Neural progenitor cell (in vitro differentiated cells): ENCODE measurements at regions not wholly inside any gene's neighbourhood (a gene's known extent, or its start where the extent isn't known, plus 50 kb on each side); places are given as distances from the start of the nearest gene placed in this dataset.

Experiments used
- DNase-seq: peaks from one replicate; pipeline ENCODE4 v3.0.0-alpha.2; 2016; ENCODE audit warnings: low spot score
- H2AFZ ChIP-seq: fragments of 200-600 bp; sonication (generic); replicated peaks from 2 replicates; pipeline ENCODE4 v1.6.1; 2016; ENCODE audit warnings: antibody characterized with exemption
- H3F3A ChIP-seq: fragments of 200-600 bp; sonication (generic); 2 replicates; pipeline ENCODE4 v1.6.1; 2016; ENCODE audit warnings: antibody characterized with exemption, low read depth
- H3K27ac ChIP-seq: fragments of 200-600 bp; sonication (generic); 2 replicates; pipeline ENCODE4 v1.5.1; 2016; ENCODE audit warnings: mild to moderate bottlenecking
- H3K27me3 ChIP-seq: fragments of 200-600 bp; sonication (generic); 2 replicates; pipeline ENCODE4 v1.6.1; 2016; ENCODE audit warnings: mild to moderate bottlenecking, moderate library complexity
- H3K36me3 ChIP-seq: fragments of 200-600 bp; sonication (generic); 2 replicates; pipeline ENCODE4 v1.5.1; 2016
- H3K4me1 ChIP-seq: fragments of 200-600 bp; sonication (generic); 2 replicates; pipeline ENCODE4 v1.6.1; 2016; ENCODE audit warnings: mixed run types
- H3K4me2 ChIP-seq: fragments of 200-600 bp; sonication (generic); 2 replicates; pipeline ENCODE4 v1.6.1; 2016
- H3K4me3 ChIP-seq: fragments of 200-600 bp; sonication (generic); 2 replicates; pipeline ENCODE4 v1.5.1; 2016
- H3K79me2 ChIP-seq: fragments of 200-600 bp; sonication (generic); 2 replicates; pipeline ENCODE4 v1.6.1; 2016; ENCODE audit warnings: low read depth
- H3K9ac ChIP-seq: fragments of 200-600 bp; sonication (generic); 2 replicates; pipeline ENCODE4 v1.6.1; 2016
- H3K9me3 ChIP-seq: fragments of 200-600 bp; sonication (generic); 2 replicates; pipeline ENCODE4 v1.5.1; 2016; ENCODE audit warnings: low read depth
- H4K20me1 ChIP-seq: fragments of 200-600 bp; sonication (generic); 2 replicates; pipeline ENCODE4 v1.6.1; 2016; ENCODE audit warnings: low read depth
- H3K27ac Mint-ChIP-seq: 3 replicates; pipeline ENCODE4 v1.8.0; 2021; ENCODE audit warnings: mixed read lengths
- H3K27me3 Mint-ChIP-seq: 2 replicates; pipeline ENCODE4 v1.8.0; 2022; ENCODE audit warnings: low read depth, mild to moderate bottlenecking, inconsistent platforms, moderate library complexity, mixed read lengths; ENCODE audit not compliant: insufficient read depth
- H3K36me3 Mint-ChIP-seq: 3 replicates; pipeline ENCODE4 v1.8.0; 2021; ENCODE audit warnings: mixed read lengths
- H3K4me1 Mint-ChIP-seq: 3 replicates; pipeline ENCODE4 v1.8.0; 2021; ENCODE audit warnings: mixed read lengths
- H3K4me3 Mint-ChIP-seq: 3 replicates; pipeline ENCODE4 v1.8.0; 2021; ENCODE audit warnings: mild to moderate bottlenecking, moderate library complexity, mixed read lengths
- H3K9me3 Mint-ChIP-seq: 3 replicates; pipeline ENCODE4 v1.8.0; 2020; ENCODE audit warnings: mixed read lengths
- CTCF ChIP-seq: fragments of 200-600 bp; sonication (generic); IDR thresholded peaks from 2 replicates; pipeline ENCODE4 v1.5.1; 2017; ENCODE audit warnings: antibody characterized with exemption, mild to moderate bottlenecking
- EZH2 ChIP-seq: fragments of 200-600 bp; sonication (generic); IDR thresholded peaks from 2 replicates; pipeline ENCODE4 v1.6.1; 2017; ENCODE audit warnings: antibody characterized with exemption, mild to moderate bottlenecking, moderate library complexity
- EZH2phosphoT487 ChIP-seq: fragments of 200-600 bp; sonication (generic); IDR thresholded peaks from 2 replicates; pipeline ENCODE4 v1.6.1; 2017; ENCODE audit warnings: antibody characterized with exemption

GRCh38 chr14:27256805-27257204 is 659.0 kb upstream of the NOVA1 start:
- Histone ChIP-seq H3K27me3 (no peaks in the 10 kb centered on the region), H3K27ac (no peak overlapping the region), H3K36me3 (no peaks in the 10 kb centered on the region), H3K9ac (no peak overlapping the region), H3K4me1 (no peaks in the 10 kb centered on the region), H2AFZ (no peak overlapping the region), H3F3A (no peaks in the 10 kb centered on the region), H3K79me2 (no peaks in the 10 kb centered on the region), H3K4me2 (no peak overlapping the region), H3K4me3 (no peak overlapping the region), H4K20me1 (no peaks in the 10 kb centered on the region), H3K9me3 (peaks cover 7% of the 10 kb centered on the region)
- H3K36me3 Mint-ChIP-seq: no peaks in the 10 kb centered on the region
- no peak overlapping the region for H3K4me3 Mint-ChIP-seq
- no peak for DNase-seq
- H3K27ac Mint-ChIP-seq: no peak overlapping the region
- no peaks in the 10 kb centered on the region for H3K9me3 Mint-ChIP-seq
- TF ChIP-seq EZH2phosphoT487 (no peak), EZH2 (no peak), CTCF (no peak)
- no peaks in the 10 kb centered on the region for H3K4me1 Mint-ChIP-seq
- no peaks in the 10 kb centered on the region for H3K27me3 Mint-ChIP-seq

GRCh38 chr14:27267876-27268275 is 670.0 kb upstream of the NOVA1 start:
- Histone ChIP-seq H3K9me3 (no peaks in the 10 kb centered on the region), H3K27me3 (no peaks in the 10 kb centered on the region), H4K20me1 (no peaks in the 10 kb centered on the region), H2AFZ (no peak overlapping the region), H3K4me2 (no peak overlapping the region), H3K9ac (no peak overlapping the region), H3K36me3 (no peaks in the 10 kb centered on the region), H3K4me3 (no peak overlapping the region), H3F3A (no peaks in the 10 kb centered on the region), H3K79me2 (no peaks in the 10 kb centered on the region), H3K27ac (no peak overlapping the region), H3K4me1 (no peaks in the 10 kb centered on the region)
- Mint-ChIP-seq H3K36me3 (no peaks in the 10 kb centered on the region), H3K27ac (no peak overlapping the region), H3K4me3 (no peak overlapping the region), H3K27me3 (no peaks in the 10 kb centered on the region), H3K9me3 (no peaks in the 10 kb centered on the region), H3K4me1 (no peaks in the 10 kb centered on the region)
- no peak for DNase-seq
- TF ChIP-seq EZH2: no peak
- no peak for TF ChIP-seq CTCF
- no peak for TF ChIP-seq EZH2phosphoT487

- no peaks in the 10 kb centered on the region for H3K36me3 Mint-ChIP-seq
- H3K27me3 Mint-ChIP-seq: no peaks in the 10 kb centered on the region
- no peak overlapping the region for H3K27ac Mint-ChIP-seq
- H3F3A ChIP-seq: no peaks in the 10 kb centered on the region
- no peaks in the 10 kb centered on the region for H3K9me3 Mint-ChIP-seq
- H3K36me3 ChIP-seq: no peaks in the 10 kb centered on the region
- no peak for DNase-seq
- no peak overlapping the region for H3K27ac ChIP-seq
- H3K4me3 Mint-ChIP-seq: no peak overlapping the region
- no peaks in the 10 kb centered on the region for H3K79me2 ChIP-seq
- no peak overlapping the region for H3K4me2 ChIP-seq
- H2AFZ ChIP-seq: no peak overlapping the region
- H3K9me3 ChIP-seq: no peaks in the 10 kb centered on the region
- H3K27me3 ChIP-seq: no peaks in the 10 kb centered on the region
- TF ChIP-seq EZH2phosphoT487 (no peak), EZH2 (no peak), CTCF (no peak)
- H3K4me1 Mint-ChIP-seq: no peaks in the 10 kb centered on the region
- no peak overlapping the region for H3K9ac ChIP-seq
- H3K4me3 ChIP-seq: no peak overlapping the region
- no peaks in the 10 kb centered on the region for H3K4me1 ChIP-seq
- H4K20me1 ChIP-seq: no peaks in the 10 kb centered on the region
These were observed 672.9 kb upstream of the NOVA1 start for GRCh38 chr14:27270716-27271115.

GRCh38 chr14:27278341-27278740 is 680.5 kb upstream of the NOVA1 start:
- H3K27ac ChIP-seq: no peak overlapping the region
- H3K9me3 ChIP-seq: no peaks in the 10 kb centered on the region
- Mint-ChIP-seq H3K27ac (no peak overlapping the region), H3K9me3 (no peaks in the 10 kb centered on the region), H3K4me1 (no peaks in the 10 kb centered on the region), H3K27me3 (peaks cover 2% of the 10 kb centered on the region), H3K4me3 (no peak overlapping the region), H3K36me3 (no peaks in the 10 kb centered on the region)
- DNase-seq: no peak
- no peak overlapping the region for H2AFZ ChIP-seq
- no peaks in the 10 kb centered on the region for H3K27me3 ChIP-seq
- H3K4me1 ChIP-seq: no peaks in the 10 kb centered on the region
- H3K4me2 ChIP-seq: no peak overlapping the region
- H3K36me3 ChIP-seq: no peaks in the 10 kb centered on the region
- no peak overlapping the region for H3K9ac ChIP-seq
- no peak for TF ChIP-seq EZH2
- no peak for TF ChIP-seq CTCF
- TF ChIP-seq EZH2phosphoT487: no peak
- no peaks in the 10 kb centered on the region for H3K79me2 ChIP-seq
- H3F3A ChIP-seq: no peaks in the 10 kb centered on the region
- H3K4me3 ChIP-seq: no peak overlapping the region
- no peaks in the 10 kb centered on the region for H4K20me1 ChIP-seq
